ENCODE measurements at regions not wholly inside any gene's neighbourhood (a gene's known extent, or its start where the extent isn't known, plus 50 kb on each side); places are given as distances from the start of the nearest gene placed in this dataset.

DNA sequence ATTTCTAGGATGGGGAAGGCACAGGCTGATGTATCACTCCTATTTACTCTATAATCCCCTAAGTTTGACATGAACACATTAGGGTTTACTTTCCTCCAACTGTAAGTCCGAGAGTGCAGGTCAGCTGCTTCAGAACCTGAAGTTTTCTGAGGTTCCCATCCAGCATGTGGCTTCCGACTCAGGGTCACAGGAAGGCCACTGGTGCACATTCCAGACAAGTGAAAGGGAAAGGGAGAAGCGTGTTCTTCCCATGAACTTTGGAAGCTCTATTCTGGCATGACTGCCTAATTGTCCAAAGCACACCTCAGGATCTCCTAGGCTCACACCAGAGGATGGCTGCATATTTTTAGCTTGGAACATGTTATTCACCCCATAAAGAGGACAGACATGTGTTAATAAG is 602.6 kb downstream of the SEMA5A start:
- DNase-seq: no peak

DNA sequence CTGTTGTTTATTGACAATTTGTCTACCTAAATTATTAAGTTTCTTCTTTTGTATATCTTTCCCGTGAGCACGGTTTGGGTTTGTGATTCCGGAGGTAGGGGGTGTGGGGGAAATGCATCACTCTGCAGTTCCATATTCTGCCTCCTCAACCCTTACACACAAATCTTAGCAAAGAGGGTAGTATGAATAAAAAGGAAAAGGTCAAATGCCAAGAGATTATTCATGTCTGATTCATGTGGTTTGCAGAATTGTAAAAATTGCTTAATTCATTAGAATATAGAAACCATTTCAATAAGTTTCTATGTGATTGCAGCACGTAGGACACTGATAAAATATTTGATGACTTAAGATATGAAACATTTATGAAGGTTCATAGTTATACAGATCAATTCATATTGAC is 601.9 kb downstream of the SEMA5A start:
- DNase-seq: no peak

DNA sequence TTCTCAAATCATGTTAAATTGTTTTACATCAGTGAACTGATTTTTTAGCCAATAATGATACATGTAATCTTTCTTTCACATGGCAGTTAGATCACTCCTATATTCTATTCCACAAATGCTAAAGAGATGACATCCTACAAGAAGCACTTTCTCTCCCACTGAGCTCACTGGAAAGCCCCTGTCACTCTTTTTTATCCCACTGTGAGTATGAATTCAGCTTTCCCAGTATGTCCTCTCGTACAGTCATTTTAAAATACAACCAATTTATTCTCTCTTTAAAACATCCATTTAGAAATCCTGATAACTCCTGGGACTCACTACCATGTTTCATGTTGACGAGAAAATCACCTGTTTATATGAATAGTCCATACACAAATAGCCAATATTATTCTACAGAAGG is 599.9 kb downstream of the SEMA5A start:
- no peak for DNase-seq

DNA sequence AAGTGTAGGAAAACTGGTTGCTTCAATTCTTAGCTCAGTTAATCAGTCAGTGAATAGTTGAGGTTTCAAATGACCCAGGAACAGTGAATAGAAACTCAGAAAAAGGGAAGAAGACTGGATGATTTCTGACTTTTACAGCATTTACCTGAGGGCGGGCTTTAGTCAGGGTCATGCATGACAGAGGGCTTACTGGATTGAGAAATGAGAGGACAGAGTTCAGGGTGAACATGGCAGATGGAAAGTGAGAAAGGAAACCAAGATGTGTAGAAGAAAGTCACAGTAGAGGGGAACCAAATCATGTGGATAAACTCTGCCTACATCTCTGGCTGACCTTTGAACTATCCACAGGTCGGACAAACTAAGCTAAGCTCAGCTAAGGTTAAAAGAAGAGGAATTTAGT is 596.0 kb downstream of the SEMA5A start:
- DNase-seq: no peak

DNA sequence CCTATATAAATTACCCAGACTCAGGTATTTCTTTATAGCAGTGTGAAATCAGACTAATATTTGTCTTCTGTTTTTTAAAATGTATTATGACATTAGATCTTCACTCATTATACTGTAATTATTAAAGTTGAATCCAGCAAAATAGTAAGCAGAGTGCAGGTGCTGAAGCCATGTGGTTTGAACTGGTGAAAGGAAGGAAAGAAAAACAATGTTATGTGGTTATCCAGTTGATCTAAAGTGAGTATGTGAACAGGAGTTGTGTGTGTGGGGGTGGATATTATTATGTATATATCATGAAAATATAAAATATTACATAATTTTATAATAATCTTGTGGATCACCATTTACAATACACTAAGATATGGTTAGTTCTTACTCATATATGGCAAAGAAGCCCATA is 593.7 kb downstream of the SEMA5A start:
- no peak for DNase-seq

DNA sequence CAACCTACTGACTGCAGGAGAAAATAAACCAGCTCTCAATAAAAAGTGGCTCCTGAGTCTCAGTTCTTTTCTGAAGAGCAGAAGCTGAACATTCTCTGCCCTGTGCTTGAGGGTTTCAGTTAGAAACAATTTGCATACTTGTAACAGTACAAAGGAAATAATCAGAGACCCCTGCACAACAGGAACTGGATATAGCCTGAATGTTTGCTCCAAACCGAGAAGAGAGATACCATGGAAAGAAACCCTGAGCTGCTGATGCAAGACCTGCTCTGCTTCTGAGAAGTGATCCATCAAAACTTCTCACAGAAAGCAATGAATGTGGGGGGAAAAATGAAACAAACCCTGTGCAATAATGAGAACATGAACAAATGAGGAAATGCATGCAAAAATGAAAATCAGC is 592.9 kb downstream of the SEMA5A start:
- DNase-seq: no peak

DNA sequence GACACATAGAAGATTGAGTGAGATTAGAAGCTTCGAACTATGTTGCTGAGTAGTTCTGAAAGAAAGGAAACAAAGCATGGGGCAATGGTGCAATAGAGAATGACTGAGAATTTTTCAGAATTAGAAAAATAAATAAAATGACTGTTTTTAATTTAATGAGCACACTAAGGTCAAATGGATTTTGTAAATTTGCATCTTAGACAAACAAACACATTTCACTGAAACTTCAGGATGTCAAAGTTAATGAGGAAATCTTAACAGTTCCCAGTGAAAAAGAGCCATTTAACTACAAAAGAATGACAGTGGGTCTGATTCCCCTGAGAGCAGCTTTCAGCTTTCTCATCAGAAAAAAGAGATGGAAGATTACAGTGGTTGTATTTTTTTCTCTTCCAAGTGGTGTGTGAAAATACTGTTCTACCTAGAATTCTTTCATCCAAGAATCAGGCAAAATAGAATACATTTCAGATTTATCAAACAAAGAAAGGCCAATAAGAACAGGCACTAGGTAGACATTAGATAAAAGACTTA is 591.9 kb downstream of the SEMA5A start:
- no peak for DNase-seq

DNA sequence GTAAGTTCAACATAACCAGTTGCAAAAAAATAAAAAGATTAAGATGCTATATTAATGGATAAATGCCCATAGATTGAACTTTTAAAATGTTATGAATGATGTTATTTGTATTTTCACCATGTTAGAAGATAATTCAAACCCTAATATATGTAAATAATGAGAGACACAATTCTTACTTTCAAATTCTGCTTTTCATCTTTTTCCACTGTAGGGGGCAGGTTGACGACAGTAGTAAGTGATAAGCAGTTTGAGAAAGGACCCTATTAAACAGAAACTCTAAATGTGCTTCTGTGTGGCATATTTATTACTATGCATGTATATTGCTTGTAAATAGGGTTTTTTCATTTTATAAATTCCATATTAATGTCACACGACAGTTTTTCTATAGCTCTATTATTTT is 591.1 kb downstream of the SEMA5A start:
- no peak for DNase-seq

DNA sequence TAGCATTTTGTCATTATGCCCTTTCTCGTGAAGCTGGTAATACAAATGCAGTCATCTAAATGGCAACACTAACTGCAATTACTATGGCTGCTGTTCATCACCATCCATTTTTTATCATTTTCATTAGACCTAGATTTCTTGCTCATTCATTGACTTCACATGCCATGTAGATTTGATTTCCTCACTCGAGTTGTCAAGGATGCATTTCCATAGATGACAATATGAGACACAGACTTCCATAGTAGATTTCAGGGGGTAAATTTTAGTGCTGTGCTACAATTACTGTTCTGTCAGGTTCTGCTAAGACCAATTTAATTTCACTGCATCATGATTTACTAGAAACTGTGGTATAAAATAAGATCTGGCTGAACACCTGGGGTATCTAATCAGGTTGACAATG is 589.2 kb downstream of the SEMA5A start:
- DNase-seq: no peak

DNA sequence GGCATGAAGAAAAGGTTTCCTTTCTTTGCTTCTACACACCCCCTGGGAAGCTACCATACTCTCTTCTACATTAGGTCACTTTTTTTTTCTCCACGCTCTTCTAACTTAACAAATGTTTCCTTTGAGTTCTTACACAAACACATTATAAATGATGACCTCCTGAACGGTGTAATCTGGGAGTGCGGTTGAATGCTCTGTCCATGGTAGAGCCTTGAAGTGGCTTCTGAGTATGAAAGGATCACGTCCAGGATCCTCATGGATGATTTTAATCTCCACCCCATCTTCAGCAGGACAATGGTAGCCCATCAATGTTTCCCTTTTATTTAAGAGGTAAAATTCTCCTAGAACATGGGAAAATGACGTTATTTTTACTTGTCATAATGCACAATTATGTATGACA is 587.3 kb downstream of the SEMA5A start:
- DNase-seq: no peak

DNA sequence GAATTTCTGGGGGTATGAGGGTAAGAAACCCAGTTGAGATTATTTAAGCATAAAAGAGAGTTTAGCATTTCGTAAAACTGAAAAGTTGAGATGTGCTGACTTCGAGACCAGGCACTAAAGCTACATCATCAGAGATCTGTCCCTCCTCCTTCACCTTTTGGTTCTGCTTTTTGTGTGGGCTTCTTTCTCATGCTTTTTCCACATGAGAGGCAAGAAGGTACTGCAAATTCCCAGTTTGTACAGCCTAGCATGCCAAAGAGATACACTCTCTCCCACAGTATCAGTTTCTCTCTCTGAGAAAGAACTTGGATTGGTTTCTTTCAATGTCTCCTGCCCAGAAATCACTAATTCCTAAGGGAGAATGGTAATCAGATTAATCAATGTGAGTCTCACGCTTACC is 584.7 kb downstream of the SEMA5A start:
- DNase-seq: no peak

DNA sequence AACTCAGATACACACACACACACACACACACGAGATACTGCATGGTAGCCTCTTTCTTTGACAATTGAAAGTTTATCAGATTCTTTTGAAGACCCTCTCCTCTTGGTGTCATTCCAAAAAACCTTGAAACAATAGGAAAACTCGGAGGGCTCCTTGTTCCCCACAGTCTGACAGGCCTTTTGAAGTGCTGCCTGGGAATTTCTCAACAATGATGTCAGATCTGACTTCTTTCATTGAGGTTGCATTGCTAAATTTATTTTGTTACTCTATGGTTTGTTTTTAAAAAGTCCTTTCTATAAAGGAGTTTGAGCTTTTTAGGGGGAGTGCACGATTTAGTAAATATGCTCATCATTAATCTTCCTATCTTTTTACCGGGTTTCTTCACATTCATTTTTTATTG is 583.9 kb downstream of the SEMA5A start:
- DNase-seq: no peak

DNA sequence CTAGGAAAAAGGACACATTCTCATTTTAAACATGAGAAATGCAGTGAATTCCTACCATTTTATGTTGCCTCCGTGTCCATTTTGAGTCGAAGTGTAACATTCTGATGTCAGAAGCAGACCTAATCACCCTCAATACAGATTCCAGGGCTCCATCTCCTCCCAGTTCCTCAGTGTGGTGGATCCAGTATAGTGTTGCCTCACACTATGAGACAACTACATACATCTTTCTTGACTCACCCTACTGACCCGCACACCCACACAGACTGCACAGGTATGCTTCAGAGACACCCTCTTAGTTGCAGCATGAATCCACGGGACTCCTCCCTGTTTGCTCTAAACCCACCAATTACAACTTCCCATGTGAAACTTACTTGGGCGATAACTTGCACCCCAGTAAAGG is 564.9 kb downstream of the SEMA5A start:
- no peak for DNase-seq

DNA sequence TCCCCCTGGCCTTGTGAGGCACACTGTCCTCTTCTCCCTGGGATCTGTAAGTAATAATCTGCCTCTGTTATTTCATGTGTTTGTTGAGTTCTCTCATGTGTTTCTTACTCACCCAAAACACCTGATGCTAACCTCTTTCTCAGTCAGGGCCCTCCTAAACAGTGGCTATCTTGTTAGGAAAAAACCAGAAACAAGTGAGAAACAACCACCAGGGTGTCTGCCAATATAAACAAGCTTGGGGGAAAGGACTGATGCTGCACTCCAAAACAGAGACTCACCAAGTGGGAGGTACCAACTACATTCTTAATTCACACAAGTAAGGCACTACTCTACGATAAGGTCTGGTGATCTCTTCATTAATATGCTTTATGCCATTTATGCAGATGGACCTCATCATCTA is 564.4 kb downstream of the SEMA5A start:
- DNase-seq: no peak

DNA sequence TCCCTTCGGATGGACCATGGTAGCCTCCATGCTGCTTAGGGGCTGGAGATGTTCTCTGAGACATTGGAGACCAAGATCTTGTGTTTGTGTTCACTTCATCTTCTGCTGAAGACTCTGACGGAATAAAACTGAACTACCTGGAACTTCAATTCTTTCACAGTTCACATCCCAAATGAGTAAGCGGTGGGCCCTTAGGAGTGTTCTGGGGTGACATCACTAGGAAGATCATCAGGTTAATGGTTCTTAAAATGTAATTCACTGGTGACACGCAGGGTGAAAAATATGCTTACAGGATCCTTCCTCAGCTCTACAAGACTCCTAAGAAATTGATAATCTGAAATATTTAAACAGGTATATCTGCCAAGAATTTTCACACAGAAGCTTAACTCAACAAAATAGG is 561.5 kb downstream of the SEMA5A start:
- no peak for DNase-seq
